Skeletal muscle tissue (tissue), 3 donors: ENCODE measurements at regions not wholly inside any gene's neighbourhood (a gene's known extent, or its start where the extent isn't known, plus 50 kb on each side); places are given as distances from the start of the nearest gene placed in this dataset.

Experiments used
- H3K27ac ChIP-seq: one replicate; pipeline ENCODE4 v1.7.0; 2013; ENCODE audit warnings: mild to moderate bottlenecking, low read depth, low read length, inconsistent platforms
- H3K27me3 ChIP-seq, 3 donors: one replicate each; pipeline ENCODE4 v1.7.0; 2013; ENCODE audit warnings: low read length in 3 of 3; ENCODE audit not compliant: control insufficient read depth in 3 of 3, insufficient read depth in 3 of 3
- H3K36me3 ChIP-seq, 3 donors: one replicate each; pipeline ENCODE4 v1.7.0; 2013; ENCODE audit warnings: low read length in 3 of 3; ENCODE audit not compliant: control insufficient read depth in 3 of 3, insufficient read depth in 3 of 3
- H3K4me1 ChIP-seq, 3 donors: one replicate each; pipeline ENCODE4 v1.7.0; 2013; ENCODE audit warnings: low read length in 3 of 3, mild to moderate bottlenecking in 3 of 3; ENCODE audit not compliant: control insufficient read depth in 3 of 3, insufficient read depth in 3 of 3
- H3K4me3 ChIP-seq, 3 donors: one replicate each; pipeline ENCODE4 v1.7.0; 2013; ENCODE audit warnings: low read length in 3 of 3
- H3K9ac ChIP-seq, 3 donors: one replicate each; pipeline ENCODE4 v1.7.0; 2013; ENCODE audit warnings: low read length in 3 of 3, mild to moderate bottlenecking in 3 of 3, moderate library complexity in 2 of 3, low read depth in 1 of 3
- H3K9me3 ChIP-seq, 3 donors: one replicate each; pipeline ENCODE4 v1.7.0; 2013; ENCODE audit warnings: low read length in 3 of 3; ENCODE audit not compliant: control insufficient read depth in 3 of 3
- donor health status: Osteomylitis.

- Histone ChIP-seq H3K27ac (no peak overlapping the region), H3K4me3 (no peak overlapping the region), H3K4me1 (no peaks in the 10 kb centered on the region), H3K9ac (no peak overlapping the region), H3K9me3 (no peaks in the 10 kb centered on the region), H3K27me3 (peaks cover 5 to 10% (median 9%) of the 10 kb centered on the region in 3 donors), H3K36me3 (no peaks in the 10 kb centered on the region)
These were observed 163.4 kb upstream of the RTL1 start for GRCh38 chr14:101066826-101067510.

DNA sequence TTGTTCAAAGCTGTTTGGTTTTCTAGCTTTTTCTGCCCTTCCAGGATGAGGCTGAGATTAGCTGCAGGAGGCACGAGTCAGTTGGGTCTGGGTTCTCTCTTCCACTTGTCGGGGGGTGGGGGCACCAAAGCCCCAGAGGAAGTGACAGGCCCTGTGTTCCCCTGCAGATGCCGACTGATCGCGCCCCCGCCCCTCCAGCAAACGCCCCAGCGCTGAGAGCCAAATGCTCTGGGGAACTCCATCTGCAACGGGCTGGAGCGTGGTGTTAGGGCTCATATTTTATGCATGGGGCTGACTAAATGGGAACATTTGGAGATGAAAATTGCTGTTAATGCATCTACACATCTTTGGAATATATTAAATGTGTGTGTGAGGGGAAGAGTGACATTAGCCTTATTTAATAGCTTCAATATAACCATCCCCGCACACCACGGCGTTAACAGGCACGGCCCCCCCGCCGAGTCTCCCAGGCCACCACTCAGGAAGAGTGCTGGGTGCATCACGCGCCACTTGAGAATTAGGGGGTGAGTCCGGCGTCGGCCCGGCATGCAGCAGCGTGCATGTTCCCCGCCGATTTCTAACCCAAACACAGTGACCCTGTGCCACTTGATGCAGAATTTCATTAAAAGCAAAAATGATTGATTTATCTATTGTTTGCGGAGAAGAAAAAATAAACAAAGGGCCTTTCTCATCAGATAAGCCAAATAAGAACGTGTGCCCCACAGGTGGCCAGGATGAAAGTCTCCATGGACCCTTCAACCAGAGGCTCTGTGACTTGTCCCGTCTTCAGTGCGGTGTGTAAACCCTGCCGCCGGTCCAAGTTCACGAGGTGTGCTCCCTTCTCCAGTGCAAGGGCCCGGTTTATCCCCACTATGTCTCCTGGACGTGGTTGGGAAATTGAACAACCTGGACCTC, 165.0 kb upstream of the RTL1 start:
- Histone ChIP-seq H3K4me3 (no peak overlapping the region), H3K27me3 (peaks cover 5 to 9% (median 8%) of the 10 kb centered on the region in 3 donors), H3K4me1 (no peaks in the 10 kb centered on the region), H3K36me3 (no peaks in the 10 kb centered on the region), H3K9ac (no peak overlapping the region), H3K27ac (no peak overlapping the region), H3K9me3 (no peaks in the 10 kb centered on the region)

DNA sequence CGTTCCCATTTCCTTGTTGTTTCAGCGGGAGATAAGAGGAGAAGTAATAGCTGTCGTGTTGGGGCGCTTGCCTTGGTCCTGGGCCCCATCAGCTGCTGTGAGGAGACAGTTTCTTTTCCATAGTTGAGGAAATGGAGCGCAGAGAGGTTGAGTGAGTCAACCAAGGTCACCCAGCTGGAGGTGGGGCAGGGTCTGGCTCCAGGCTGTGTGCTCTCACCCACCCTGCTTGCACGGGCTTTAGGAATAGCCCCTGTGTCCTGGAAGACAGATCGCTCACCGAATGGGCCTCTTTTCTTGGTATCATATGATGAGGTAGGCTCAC, 165.7 kb upstream of the RTL1 start:
- Histone ChIP-seq H3K9ac (no peak overlapping the region), H3K9me3 (no peaks in the 10 kb centered on the region), H3K36me3 (no peaks in the 10 kb centered on the region), H3K27me3 (peaks cover 5 to 10% (median 8%) of the 10 kb centered on the region in 3 donors), H3K4me1 (no peaks in the 10 kb centered on the region), H3K4me3 (no peak overlapping the region), H3K27ac (no peak overlapping the region)

GRCh38 chr14:101069666-101070362, 166.3 kb upstream of the RTL1 start:
- no peak overlapping the region for H3K9ac ChIP-seq
- H3K36me3 ChIP-seq = no peaks in the 10 kb centered on the region
- no peaks in the 10 kb centered on the region for H3K4me1 ChIP-seq
- peaks cover 8 to 17% (median 8%) of the 10 kb centered on the region in 3 donors for H3K27me3 ChIP-seq
- no peaks in the 10 kb centered on the region for H3K9me3 ChIP-seq
- H3K27ac ChIP-seq = no peak overlapping the region
- no peak overlapping the region for H3K4me3 ChIP-seq

- H3K9ac ChIP-seq = no peak overlapping the region
- peaks cover 0 to under 1% (median 0%) of the 10 kb centered on the region in 3 donors for H3K4me1 ChIP-seq
- H3K36me3 ChIP-seq = no peaks in the 10 kb centered on the region
These were observed 167.3 kb upstream of the RTL1 start for GRCh38 chr14:101070540-101071492.

GRCh38 chr14:101071493-101071906, 168.0 kb upstream of the RTL1 start:
- Histone ChIP-seq H3K27ac (no peak overlapping the region), H3K4me1 (peaks cover 0 to 4% (median 0%) of the 10 kb centered on the region in 3 donors), H3K27me3 (peaks cover 19 to 33% (median 24%) of the 10 kb centered on the region in 3 donors), H3K36me3 (no peaks in the 10 kb centered on the region), H3K9ac (no peak overlapping the region), H3K9me3 (no peaks in the 10 kb centered on the region), H3K4me3 (no peak overlapping the region)

More at GRCh38 chr14:101070540-101071492, 167.3 kb upstream of the RTL1 start:
- H3K9me3 ChIP-seq = no peaks in the 10 kb centered on the region
- H3K4me3 ChIP-seq = no peak overlapping the region
- H3K27me3 ChIP-seq = peaks cover 14 to 26% (median 17%) of the 10 kb centered on the region in 3 donors
- H3K27ac ChIP-seq = no peak overlapping the region

DNA sequence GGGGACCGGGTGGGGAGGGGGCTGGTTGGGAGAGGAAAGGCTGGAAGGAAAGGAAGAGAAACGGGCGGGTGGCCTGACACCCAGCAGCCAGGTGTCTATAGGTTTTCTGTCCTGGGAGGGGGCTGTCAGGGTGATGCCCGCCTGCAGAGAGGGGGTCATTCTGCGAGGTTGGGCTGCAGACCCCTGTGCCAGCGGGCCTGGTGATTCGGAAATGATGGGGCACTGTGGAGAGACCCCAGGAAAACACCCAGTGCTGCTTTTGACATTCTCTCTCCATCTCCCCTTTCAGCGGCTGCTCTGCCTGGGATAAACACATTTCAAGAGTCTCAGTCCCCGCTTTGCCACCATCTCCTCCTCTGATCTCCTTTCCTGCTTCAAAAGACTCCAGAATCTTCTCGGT, 168.5 kb upstream of the RTL1 start:
- no peak overlapping the region for H3K27ac ChIP-seq
- peaks cover 0 to 4% (median 2%) of the 10 kb centered on the region in 3 donors for H3K4me1 ChIP-seq
- H3K9me3 ChIP-seq = no peaks in the 10 kb centered on the region
- no peak overlapping the region for H3K4me3 ChIP-seq
- peaks cover 25 to 39% (median 29%) of the 10 kb centered on the region in 3 donors for H3K27me3 ChIP-seq
- H3K9ac ChIP-seq = no peak overlapping the region
- H3K36me3 ChIP-seq = no peaks in the 10 kb centered on the region

DNA sequence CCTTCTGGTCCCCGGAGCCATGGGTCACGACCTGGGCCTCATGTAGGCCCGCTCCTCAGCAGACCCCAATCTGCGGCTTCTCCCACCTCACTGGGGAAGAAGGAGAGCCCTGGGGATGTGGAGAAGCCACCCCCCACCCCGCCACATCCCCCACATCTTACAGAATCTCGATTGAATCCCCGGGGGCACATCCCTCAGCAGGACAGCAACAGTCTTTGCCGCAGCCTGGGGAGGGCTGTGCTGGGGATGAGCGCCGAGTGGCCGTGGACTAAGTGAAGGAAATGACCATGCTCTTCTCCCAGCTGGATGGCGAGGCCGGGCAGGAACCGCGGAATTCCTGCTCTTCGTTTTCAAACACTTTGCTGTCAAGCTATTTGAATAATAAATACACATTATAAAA, 169.0 kb upstream of the RTL1 start:
- peaks cover 27 to 43% (median 33%) of the 10 kb centered on the region in 3 donors for H3K27me3 ChIP-seq
- H3K9me3 ChIP-seq = no peaks in the 10 kb centered on the region
- H3K4me1 ChIP-seq = peaks cover 0 to 4% (median 4%) of the 10 kb centered on the region in 3 donors
- H3K9ac ChIP-seq = no peak overlapping the region
- no peak overlapping the region for H3K27ac ChIP-seq
- H3K36me3 ChIP-seq = no peaks in the 10 kb centered on the region
- H3K4me3 ChIP-seq = no peak overlapping the region

DNA sequence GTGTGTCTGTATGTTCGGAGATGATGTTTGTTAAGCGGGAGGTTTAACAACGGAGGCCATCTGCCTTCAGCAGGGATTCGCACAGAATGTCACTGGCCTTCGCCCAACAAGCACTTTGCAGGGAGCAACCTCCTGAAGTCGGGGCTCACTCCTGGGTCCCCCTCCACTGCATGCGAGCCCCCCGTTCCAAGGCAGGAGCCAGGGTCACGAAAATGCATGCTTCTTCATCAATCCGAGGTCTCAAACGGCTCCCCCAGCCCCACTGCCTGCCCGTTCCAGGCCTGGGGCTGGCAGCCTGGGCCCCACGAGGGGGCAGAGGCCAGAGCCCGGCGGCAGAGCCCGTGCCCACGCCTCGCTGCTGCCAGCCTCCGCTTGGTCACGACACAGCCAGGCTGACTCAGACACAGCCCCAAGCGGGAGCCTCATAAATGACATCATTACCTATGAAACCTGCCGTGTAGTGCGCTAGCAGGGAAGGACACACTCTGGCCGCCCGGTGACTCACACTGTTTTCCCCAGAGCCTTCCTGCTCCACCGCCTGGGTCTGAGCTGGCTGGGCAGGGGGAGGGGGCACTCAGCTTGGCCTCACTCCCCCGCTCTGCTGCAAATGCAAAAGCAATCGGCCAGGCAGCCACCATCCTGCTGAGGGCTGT, 169.5 kb upstream of the RTL1 start:
- H3K27me3 ChIP-seq = peaks cover 33 to 48% (median 37%) of the 10 kb centered on the region in 3 donors
- no peaks in the 10 kb centered on the region for H3K9me3 ChIP-seq
- H3K9ac ChIP-seq = no peak overlapping the region
- H3K27ac ChIP-seq = no peak overlapping the region
- H3K36me3 ChIP-seq = no peaks in the 10 kb centered on the region
- no peak overlapping the region for H3K4me3 ChIP-seq
- peaks cover 0 to 6% (median 6%) of the 10 kb centered on the region in 3 donors for H3K4me1 ChIP-seq
